ENCODE measurements at regions not wholly inside any gene's neighbourhood (a gene's known extent, or its start where the extent isn't known, plus 50 kb on each side); places are given as distances from the start of the nearest gene placed in this dataset.
A peak's percentile ranks its signal among the peaks of the same experiment; 100 is the strongest.
"Not testable (repeated sequence)": the region's sequence is repeated elsewhere in the genome, so short reads cannot be mapped to it uniquely, and the experiment has no call there.

GRCh38 chr10:47165711-47166404 lies 134.1 kb upstream of the GDF10 start:
- DNase-seq (ENCODE audit: low read depth in 1 of 2, low spot score in 1 of 2) = peak in 1 of 2 donors; percentile 13

- DNase-seq (ENCODE audit: low read depth in 1 of 2, low spot score in 1 of 2) = no peak
These were observed 133.6 kb upstream of the GDF10 start for GRCh38 chr10:47166405-47166777.

- DNase-seq (ENCODE audit: low read depth in 1 of 2, low spot score in 1 of 2) = not testable (repeated sequence)
These were observed 133.0 kb upstream of the GDF10 start for GRCh38 chr10:47166808-47167581.

- no peak for DNase-seq (ENCODE audit: low read depth in 1 of 2, low spot score in 1 of 2)
These were observed 132.4 kb upstream of the GDF10 start for GRCh38 chr10:47167591-47167990.

GRCh38 chr10:47169581-47169980 lies 130.4 kb upstream of the GDF10 start:
- no peak for DNase-seq (ENCODE audit: low read depth in 1 of 2, low spot score in 1 of 2)

GRCh38 chr10:47173929-47174442 lies 126.0 kb upstream of the GDF10 start:
- no peak for DNase-seq (ENCODE audit: low read depth in 1 of 2, low spot score in 1 of 2)

GRCh38 chr10:47175181-47176123 lies 124.5 kb upstream of the GDF10 start:
- DNase-seq (ENCODE audit: low read depth in 1 of 2, low spot score in 1 of 2) = no peak

- DNase-seq (ENCODE audit: low read depth in 1 of 2, low spot score in 1 of 2) = no peak
These were observed 123.6 kb upstream of the GDF10 start for GRCh38 chr10:47176206-47176902.

GRCh38 chr10:47176903-47177868 lies 122.8 kb upstream of the GDF10 start:
- DNase-seq (ENCODE audit: low read depth in 1 of 2, low spot score in 1 of 2) = no peak

GRCh38 chr10:47178537-47179290 lies 121.3 kb upstream of the GDF10 start:
- no peak for DNase-seq (ENCODE audit: low read depth in 1 of 2, low spot score in 1 of 2)

GRCh38 chr10:47179291-47179647 lies 120.7 kb upstream of the GDF10 start:
- no peak for DNase-seq (ENCODE audit: low read depth in 1 of 2, low spot score in 1 of 2)

GRCh38 chr10:47181052-47181849 lies 118.7 kb upstream of the GDF10 start:
- no peak for DNase-seq (ENCODE audit: low read depth in 1 of 2, low spot score in 1 of 2)

- DNase-seq (ENCODE audit: low read depth in 1 of 2, low spot score in 1 of 2) = no peak
These were observed 116.9 kb upstream of the GDF10 start for GRCh38 chr10:47182934-47183703.

- DNase-seq (ENCODE audit: low read depth in 1 of 2, low spot score in 1 of 2) = no peak
These were observed 116.3 kb upstream of the GDF10 start for GRCh38 chr10:47183704-47184041.

- DNase-seq (ENCODE audit: low read depth in 1 of 2, low spot score in 1 of 2) = no peak
These were observed 115.7 kb upstream of the GDF10 start for GRCh38 chr10:47184273-47184672.

- no peak for DNase-seq (ENCODE audit: low read depth in 1 of 2, low spot score in 1 of 2)
These were observed 115.2 kb upstream of the GDF10 start for GRCh38 chr10:47184724-47185330.

- no peak for DNase-seq (ENCODE audit: low read depth in 1 of 2, low spot score in 1 of 2)
These were observed 113.1 kb upstream of the GDF10 start for GRCh38 chr10:47186941-47187340.

Data from activated T-helper 1 cell treated with anti-CD3 and anti-CD28 coated beads, Interleukin-2, amount 50 U/mL, for 16 hours (primary cell).